ENCODE measurements at regions not wholly inside any gene's neighbourhood (a gene's known extent, or its start where the extent isn't known, plus 50 kb on each side); places are given as distances from the start of the nearest gene placed in this dataset.

DNA sequence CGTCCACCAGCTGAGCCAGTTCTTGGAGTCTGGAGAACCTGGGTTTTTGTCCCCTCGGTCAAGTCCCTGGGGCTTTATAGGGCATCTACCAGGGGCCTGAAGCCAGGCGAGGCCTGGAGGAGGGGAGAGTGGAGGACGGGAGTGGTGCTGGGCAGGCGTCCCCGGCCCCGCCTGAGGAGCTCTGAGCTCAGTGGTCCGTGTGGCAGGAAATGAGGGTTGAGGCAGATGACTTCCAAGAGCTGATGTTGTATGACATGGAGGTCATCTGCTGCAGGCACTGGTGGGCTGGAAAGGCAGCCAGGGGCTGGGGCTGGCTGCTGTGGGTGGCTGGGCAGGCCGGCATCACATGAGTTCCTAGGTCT is 118.5 kb upstream of the HS6ST1 start:
- no peak for DNase-seq (ENCODE audit: low read depth)

DNA sequence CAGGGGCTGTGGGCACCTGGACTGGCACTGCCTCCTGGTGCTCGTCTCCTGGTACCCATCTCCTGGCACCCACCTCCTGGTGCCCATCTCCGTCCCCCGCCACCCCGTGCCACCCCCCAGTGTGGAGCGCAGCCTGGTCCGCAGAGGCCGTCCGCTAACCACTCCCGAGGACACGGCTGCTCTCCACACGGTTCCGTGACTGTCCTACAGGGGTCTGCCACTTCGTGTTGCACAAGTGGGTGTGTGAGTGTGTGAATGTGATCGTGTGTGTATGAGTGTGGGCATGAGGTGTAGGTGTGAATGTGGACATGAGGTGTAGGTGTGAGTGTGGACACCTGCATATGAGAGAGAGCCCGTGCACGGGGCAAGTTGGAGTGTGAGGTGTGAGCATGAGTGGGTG is 119.4 kb upstream of the HS6ST1 start:
- DNase-seq (ENCODE audit: low read depth): no peak

DNA sequence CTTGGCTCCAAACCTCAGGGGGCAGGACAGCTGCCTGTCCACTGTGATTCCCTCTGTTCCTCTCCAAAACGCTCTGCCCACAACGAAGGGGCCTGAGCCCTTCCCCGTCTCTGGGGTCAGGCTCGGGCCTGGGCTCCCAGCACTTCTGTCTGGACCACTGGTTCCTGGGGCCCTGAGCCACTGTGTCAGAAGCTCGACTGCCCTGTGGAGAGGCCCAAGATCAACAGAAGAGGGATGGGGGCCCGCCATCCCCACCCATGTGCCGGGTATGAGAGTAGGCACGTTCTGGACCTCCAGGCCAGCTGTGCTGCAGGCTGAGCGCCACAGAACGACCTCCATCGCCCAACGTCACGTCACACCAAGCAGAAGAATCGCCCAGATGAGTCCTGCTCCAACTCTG is 119.9 kb upstream of the HS6ST1 start:
- no peak for DNase-seq (ENCODE audit: low read depth)

DNA sequence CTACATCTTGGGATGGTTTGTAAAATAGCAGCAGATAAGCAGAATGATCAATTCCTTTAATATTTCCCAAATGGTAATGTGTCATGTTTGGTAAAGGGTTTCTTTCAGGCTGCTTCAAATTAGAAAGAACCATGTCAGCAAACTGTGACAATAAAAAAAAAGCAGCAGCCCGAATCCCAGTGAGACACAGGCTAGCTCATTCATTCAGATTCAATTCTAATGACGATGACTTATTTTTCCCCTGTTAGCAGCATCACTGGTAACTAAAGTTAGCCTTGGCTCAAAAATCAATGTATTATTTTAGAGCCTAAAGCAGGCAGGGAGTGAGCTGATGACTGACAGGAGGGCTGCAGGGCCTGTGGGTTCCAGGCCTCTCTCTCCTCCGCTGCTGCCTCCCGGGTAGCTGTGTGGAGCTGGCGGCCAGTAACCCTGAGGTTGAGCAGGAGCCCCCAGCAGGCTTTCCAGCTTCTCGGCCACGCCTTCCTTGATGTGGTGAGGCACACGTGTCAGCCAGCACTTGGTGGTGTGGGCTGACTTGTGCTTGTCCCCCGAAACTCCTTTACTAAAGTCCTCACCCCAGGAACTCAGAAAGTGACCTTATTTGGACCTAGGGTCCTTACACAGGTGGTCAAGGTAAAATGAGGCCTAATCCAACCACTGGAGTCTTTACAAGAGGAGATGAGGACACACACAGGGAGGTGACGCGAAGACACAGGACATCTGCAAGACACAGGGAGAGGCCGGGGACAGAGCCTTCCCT is 120.5 kb upstream of the HS6ST1 start:
- no peak for DNase-seq (ENCODE audit: low read depth)

DNA sequence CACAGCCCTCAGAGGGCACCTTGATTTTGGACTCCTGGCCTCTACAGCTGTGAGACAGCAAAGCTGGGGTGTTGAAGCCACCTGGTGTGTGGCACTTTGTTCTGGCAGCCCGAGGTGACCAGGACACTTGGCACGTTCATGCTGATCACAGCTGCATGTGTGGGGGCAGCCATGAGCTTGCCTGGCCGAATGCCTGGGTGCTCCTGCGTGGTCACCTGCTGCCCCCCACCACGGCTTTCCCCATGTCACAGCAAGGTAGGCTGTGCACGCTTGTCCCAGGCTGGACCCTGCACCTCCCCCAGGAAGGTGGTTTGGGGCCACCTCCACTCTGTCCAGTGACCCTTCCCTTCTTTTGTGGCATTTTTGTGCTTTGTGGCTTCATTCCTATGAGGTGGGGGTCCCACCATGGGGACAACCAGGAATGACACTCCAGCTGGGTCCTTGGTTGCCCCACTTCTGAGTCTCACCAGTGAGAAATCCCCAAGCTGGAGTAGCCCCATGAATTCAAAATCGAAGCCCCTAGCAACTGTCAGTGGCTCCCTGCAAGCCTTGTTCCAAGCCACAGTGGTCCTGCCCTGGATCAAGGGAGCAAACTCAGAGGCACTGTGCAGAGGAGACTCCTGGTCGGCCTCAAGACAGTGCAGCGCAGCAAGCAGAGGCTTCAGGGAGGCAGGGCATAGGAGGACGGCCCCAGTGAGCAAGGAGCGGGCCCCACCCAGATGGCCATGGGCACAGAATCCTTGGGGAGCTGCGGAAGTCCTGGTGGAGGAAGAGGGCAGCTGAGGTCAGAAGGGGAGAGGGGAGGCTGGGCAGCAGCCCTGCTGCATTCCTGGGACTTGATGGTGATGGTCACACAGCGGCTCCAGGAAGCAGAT is 121.4 kb upstream of the HS6ST1 start:
- no peak for DNase-seq (ENCODE audit: low read depth)

DNA sequence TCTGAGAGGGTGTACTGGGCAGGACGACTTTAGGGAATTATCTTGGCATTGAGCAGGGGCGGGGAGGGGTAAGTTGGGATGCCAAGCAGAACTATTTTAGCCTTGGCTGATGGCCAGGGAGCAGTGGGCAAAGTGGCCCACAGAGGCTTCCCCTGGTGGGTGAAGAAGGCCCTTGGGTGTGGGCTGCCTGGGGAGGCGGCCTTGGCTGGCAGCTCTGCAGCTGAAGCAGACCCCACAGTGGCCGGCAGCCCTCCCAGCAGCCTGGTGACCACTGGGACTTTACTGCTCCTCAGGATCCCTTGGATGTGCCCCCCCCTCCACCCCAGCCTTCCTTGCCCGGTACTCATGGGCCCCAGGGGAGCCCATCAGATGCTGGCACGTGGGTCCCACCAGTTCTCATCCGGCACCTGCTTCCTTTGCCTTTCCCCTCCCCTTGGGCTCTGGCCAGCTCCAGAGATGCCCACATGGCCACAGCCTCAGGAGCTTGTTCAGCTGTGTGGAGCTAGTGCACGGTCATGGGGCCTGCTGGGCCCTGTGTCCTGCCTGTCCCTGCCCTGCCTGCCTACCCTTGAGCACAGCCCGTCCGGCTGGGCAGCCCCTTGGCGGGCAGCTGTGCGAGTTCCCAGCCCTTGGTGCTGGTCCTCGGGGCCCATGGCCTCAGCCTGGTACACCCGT is 122.1 kb upstream of the HS6ST1 start:
- DNase-seq (ENCODE audit: low read depth): no peak

DNA sequence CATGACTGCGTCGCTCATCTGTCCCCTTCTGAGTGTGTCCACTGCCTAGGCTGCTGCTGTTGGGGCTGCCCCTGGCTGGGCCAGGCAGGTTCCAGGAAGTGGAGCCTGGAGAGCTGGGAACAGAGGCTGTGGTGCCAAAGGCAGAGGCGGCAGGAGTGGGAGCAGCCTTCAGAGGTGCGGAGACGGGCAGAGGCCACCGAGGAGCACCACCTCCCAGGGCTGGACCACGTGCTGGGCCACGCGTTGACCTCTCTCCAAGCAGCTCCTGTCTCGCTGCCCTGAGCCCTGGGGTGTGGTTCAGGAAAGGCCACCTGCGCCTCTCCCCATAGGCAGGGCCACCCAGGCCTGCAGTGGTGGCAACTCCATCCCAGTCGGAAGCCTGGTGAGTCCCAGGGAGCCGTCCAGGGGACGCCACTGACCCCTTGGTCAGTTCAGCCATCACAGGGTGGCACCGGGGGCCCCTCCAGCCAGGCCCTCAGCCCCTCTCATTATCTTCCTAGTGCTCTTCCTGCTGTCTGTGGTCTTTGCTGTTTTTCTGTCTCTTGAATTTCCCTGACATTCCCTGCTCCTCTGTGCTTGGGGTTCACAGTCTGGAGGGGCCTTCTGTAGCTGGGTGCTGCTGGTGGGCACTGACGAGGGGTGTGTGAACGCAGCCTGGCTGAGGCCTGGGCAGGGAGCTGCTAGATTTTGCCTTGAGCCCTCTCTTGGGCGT is 122.8 kb upstream of the HS6ST1 start:
- DNase-seq (ENCODE audit: low read depth): no peak

DNA sequence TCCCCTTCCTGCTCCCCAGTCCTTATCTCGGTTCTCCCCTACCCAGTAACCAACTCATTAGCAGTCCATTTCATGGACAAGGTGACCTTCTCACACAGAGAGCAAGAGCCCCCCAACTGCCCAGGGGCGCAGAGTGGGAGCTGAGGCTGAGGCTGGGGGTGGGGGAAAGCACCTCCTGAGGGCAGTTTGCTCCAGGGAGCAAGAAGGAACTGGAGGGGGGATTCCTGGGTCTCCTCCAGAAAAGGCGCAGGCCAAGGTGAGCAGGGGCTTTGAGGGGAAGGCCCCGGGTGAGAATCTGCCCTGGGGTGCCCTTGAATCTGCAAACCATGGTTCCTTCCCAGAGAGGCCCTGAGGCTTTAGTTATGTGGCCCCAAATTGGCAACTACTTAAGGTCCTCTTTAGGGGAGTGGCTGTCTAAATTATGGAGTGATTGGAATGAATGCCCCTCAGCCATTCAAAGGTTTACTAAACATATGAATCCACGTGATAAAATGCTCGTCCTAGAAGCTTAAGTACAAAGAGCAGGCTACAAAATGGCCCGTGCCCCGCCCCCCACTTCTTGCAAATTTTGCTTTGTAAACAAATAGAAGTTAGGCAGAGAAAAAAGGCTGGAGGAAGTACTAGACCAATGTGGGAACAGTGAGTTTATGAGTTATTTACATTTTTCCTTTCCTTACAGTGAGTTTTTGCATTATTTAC is 123.5 kb upstream of the HS6ST1 start:
- DNase-seq (ENCODE audit: low read depth): no peak

DNA sequence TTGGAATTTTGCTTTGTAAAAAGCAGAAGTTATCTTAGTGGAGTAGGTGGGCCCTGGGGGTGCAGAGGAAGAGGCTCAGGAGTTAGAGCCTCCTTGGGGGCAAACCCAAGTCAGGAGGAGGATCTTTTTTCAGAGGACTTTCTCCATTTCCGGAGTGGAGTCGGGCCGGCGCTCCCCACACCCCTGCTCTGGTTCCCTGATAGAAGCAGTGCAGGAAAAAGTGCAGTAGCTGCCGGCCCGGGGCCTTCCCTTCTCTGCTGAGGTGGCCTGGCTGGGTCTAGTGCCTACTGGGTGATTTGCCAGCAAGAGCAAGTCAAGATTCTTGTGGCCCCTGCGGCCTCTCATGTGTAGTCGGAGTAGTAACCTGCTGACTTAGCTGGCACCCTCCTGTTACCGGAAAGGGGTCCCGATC is 124.2 kb upstream of the HS6ST1 start:
- no peak for DNase-seq (ENCODE audit: low read depth)

DNA sequence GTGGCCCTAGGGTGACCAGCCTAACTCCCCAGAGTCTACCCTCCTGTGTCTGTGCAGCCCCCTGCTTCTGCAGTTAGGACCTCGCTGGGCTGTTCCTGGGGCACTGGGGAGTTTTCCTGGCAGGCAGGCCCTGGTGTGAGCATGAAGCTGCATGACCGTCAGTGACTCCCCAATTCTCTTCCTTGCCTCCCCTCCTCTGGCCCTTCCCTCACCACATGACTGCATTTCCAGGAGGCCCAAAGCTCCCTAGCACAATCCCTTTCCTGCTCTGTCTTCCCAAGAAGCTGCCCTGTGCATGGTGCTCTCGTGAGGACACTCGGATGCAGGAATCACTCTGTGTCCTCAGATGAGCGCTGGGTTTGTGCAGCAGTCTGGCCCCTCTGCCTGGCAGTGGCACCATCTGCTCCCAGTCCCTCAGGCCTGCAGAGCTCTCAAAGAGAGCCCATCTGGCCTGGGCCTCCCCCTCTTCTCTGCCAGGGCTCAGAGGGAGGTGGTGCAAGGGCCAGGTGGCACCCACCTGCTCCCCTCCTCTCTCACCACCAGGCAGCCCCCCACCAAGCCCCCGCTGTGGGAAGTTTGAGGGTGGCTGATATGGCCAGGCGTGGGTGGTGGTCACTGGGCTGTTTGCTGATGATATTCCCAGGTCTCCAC is 125.6 kb upstream of the HS6ST1 start:
- no peak for DNase-seq (ENCODE audit: low read depth)

DNA sequence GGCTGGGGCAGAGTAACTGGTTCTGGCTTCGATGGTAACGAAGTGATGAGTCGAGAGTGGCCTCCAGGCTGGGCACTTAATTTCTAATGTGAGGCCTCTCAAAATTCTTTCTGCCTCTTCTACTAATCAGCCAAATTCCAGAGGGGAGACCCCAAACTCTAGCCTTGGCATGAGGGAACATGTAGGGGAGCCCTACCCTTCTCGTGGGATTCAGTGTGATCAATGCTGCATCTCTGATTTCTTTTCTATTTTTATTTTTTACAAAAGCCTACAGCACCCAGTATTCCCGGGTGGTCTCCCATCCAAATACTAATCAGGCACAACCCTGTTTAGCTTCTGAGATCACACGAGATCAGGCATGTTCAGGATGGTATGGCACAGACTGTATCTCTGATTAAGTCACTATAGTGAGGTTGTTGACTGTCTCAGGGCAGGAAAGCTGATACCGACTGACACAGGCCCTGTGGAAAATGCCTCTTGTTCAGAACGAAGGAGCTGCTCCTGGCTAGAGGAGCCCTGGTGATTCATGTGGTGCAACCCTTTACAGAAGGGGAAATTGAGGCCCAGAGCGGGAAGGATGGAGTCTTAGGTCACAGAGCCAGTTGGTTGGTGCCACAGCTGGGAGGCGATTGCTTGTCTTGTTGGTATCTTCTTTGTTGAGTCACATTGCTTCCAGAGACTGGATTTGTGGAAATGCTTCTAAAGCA is 126.3 kb upstream of the HS6ST1 start:
- DNase-seq (ENCODE audit: low read depth): no peak

DNA sequence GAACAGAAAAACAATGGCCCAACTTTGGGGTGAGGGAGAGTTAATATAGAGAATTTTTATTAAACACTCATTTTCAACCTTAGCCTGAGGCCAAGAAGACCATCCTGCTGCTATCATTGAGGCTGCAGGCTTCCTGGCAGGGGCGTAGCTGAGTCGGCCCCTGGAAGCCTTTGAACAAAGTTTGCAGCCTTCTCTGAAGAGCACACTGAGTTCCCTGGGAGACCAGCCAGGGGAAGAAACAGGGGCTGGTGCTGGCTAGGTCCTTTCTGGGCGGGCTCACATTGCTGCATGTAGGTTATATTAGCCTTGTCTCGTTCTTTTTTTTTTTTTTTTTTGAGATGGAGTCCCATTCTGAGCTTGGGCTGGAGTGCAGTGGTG is 126.8 kb upstream of the HS6ST1 start:
- no peak for DNase-seq (ENCODE audit: low read depth)

DNA sequence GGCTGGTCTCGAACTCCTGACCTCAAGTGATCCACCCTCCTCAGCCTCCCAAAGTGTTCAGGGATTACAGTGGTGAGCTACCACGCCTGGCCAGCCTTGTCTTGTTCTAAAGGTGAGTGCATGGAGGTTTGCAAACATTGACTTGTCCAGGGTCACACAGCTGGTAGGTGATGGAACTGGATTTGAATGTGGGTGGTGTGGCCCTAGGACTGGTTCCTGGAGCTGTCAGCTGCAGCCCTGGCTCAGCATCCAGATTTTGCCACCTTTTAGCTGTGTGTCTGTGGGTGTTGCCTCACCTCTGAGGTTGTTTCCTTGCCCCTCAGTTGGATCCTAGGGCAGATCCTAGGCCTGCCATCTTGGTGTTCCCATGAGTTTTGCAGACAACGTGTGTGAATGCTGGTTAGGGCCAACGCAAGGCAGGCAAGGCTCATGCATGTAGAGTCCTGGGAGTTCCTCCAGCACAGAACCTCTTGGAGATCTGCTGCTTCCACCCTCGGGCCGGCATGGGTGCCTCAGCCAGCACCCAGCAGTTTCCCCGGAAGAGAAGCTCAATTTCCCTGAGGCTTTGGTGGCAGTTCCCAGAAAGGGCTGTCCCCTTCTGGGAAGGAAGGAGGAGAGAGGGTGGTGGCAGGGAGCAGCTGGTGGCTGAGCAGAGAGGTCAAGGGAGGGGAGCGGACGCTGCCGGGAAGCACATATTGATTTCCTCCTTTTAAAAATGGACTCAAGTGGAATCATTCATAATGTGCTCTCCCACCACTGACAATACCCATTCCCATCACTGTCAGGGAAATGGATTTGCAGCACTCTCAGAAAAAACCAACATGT is 127.6 kb upstream of the HS6ST1 start:
- no peak for DNase-seq (ENCODE audit: low read depth)

DNA sequence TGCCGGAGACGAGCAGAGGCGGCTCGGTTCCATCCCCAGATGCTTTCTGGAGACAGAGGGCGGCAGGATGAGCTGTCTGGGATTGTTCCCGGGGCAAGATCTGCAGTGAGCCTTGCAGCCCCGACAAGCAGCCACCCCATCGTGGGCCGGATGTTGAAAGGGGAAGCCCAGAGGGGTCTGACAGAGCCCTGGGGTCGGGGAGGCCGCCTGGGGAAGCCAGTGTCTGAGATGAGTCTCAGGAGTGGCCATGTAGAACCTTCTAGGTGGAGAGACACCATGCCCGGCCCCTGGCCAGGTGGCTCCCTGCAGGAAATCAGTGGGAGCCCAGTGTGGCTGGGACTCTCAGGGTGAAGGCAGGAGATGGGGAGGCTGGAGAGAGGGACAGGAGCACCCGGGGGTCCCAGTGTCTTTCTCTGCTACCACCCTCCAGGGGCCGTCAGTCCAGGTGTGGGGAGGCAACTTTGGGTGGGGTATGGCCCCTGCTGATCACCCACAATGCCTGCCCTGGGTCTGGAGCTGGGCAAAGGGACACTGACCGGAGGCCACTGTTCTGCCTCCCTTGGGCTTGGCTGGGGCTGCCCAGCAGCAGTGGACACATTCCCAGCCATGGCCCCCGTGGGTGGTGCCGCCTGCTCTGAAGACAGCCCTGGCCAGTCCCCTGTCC is 128.3 kb upstream of the HS6ST1 start:
- DNase-seq (ENCODE audit: low read depth): no peak

DNA sequence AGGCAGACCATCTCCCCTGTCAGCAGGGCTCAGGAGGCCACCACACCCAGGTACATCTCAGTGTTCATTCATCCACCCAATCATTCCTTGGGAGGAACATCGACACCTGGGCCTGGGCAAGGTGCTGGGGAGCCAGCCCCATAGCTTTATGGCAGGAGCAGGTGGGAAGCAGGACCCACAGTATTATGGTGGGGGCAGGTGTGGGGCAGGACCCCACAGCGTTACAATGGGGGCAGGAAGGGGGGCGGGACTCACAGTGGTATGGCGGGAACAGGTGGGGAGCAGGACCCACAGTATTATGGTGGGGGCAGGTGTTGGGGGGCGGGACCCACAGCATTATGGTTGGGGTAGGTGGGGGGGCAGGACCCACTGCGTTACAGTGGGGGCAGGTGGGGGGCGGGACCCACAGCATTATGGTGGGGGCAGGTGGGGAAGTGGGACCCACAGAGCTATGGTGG is 128.9 kb upstream of the HS6ST1 start:
- no peak for DNase-seq (ENCODE audit: low read depth)

DNA sequence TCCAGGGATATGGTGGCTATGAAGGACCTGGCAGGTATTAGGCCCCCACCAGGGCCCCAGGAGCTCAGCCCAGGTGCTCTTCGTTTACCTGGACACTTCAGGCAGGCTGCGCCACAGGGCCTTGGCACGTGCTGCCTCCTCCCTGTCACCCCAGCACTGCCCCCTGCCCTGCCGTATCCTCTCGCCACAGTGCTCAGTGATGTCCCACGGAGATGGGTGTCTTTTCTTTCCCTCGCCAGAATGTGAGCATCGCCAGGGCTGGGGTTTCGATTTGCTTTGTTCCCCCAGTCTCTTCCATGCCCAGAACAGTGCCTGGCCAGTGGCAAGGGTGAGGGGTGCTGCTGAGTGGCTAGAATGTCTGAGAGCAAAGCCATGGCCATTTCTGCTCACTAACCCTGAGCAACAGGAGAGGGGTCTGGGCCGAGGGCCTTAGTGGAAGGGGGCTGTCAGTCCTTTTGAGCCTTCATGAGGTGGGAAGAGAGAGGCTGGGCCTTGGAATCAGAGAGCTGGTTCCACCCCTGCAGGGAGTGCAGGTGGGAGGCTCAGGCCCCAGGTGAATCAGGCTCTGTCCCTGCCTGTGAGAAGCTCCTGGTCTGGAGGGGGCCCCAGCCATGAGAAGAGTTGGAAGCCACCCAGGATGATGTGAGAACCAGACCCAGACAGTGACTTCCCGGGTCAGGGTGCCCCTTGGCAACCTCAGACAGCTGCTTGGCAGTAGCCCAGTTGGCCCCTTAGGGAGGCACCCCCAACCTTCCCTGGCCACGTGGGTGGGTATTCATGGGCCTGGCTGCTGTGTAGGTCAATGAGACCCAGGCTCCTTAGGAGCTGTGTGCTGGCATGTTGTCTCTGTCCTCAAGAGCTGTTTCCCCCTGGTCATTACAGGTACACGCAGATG is 129.9 kb upstream of the HS6ST1 start:
- DNase-seq (ENCODE audit: low read depth): no peak

DNA sequence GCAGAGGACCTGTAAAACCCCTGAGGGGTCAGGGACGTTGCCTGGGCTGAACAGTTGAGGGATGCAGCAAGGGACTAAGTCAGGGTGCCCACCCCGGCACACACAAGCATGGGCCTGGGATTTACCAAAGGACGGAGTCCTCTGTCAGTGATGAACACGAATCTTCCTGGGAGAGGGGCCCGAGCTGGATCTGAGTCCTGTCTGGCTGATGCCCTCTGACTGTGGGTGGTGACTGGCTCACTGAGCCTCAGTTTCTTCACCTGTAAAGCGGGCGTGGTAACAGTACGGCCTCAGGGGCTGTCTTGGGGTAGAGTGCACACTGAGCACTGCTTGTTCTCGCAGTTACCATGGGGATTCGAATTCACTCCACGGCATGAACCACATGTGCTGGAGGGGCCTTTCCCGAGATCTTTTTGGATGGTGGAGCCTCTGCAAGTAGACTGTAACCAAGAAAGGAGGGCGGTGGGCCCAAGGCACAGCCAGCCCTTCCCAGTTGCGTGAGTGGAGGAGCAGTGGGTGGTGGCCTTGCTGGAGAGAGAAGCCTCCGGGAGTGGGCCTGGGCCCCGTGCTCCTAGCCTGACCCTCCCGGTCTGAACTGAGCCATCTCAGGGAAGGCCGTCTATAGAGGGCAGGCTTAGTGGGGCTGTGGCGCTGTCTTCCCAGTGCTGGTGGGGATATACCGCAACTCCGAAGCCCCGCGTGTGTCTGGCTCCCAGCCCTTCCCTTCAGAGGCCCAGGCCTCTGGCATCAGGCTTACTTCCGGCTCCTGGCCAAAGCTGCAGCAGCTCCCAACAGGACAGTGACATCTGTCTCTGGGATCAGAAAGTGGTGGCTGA is 130.8 kb upstream of the HS6ST1 start:
- DNase-seq (ENCODE audit: low read depth): no peak

Measured in GM04504 (cell line).